Calu3 (cell line): ENCODE measurements at regions not wholly inside any gene's neighbourhood (a gene's known extent, or its start where the extent isn't known, plus 50 kb on each side); places are given as distances from the start of the nearest gene placed in this dataset.

Source experiments
- BruUV-seq: library from RNA; stranded (reverse); fragments of 400-500 nt; replicated peaks from 2 replicates; lab custom pipeline; 2021; lab: Mats Ljungman, UMichigan
- CTCF ChIA-PET: fragments of 300-600 bp; sonication (Branson Sonifier 250); formaldehyde crosslinking; loops from one replicate; lab custom pipeline; 2022; ENCODE audit warnings: antibody characterized with exemption; lab: Charles Lee
- DNase-seq: peaks from one replicate; pipeline ENCODE4 v3.0.0; 2022
- H3K27ac Mint-ChIP-seq: one replicate; pipeline ENCODE4 v1.8.0; 2022; ENCODE audit warnings: mixed read lengths; ENCODE audit not compliant: unreplicated experiment
- H3K27me3 Mint-ChIP-seq: one replicate; pipeline ENCODE4 v1.8.0; 2022; ENCODE audit warnings: mixed read lengths; ENCODE audit not compliant: unreplicated experiment
- H3K36me3 Mint-ChIP-seq: one replicate; pipeline ENCODE4 v1.8.0; 2022; ENCODE audit warnings: mild to moderate bottlenecking, moderate library complexity, mixed read lengths; ENCODE audit not compliant: insufficient read depth, unreplicated experiment
- H3K4me1 Mint-ChIP-seq: one replicate; pipeline ENCODE4 v1.8.0; 2022; ENCODE audit warnings: mild to moderate bottlenecking, low read depth, mixed read lengths; ENCODE audit not compliant: unreplicated experiment
- H3K4me3 Mint-ChIP-seq: one replicate; pipeline ENCODE4 v1.8.0; 2022; ENCODE audit warnings: mild to moderate bottlenecking, low read depth, moderate library complexity, mixed read lengths; ENCODE audit not compliant: unreplicated experiment
- H3K9me3 Mint-ChIP-seq: one replicate; pipeline ENCODE4 v1.8.0; 2022; ENCODE audit warnings: low read depth, mixed read lengths; ENCODE audit not compliant: unreplicated experiment
- CTCF ChIP-seq: fragments of 200-600 bp; IDR thresholded peaks from one replicate; pipeline ENCODE4 v1.8.0; 2022; ENCODE audit warnings: antibody characterized with exemption; ENCODE audit not compliant: unreplicated experiment
- intact Hi-C: fragments of 100-400 bp; cut with micrococcal nuclease; formaldehyde crosslinking; loops from one replicate; pipeline ENCODE4 v1.10.0; 2022; ENCODE audit not compliant: unreplicated experiment

DNA sequence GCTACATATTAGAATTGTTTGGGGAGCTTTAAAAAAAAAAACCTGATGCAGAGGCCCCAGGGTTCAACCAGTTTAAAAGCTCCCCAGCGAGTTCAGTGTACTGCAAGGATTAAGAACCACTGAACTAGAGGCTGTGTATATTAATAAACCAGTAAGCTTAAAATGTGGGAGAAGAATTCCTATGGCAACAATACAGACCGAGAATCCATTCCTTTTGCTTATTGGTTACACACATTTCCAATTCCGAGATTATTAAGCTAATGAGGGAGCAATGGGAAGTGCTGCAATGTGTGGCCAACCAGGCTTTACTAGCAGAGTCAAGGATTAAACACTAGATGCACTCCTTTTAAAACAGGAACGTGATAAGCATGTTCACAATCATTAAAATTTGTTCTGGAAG, 204.4 kb downstream of the TDRD15 start:
- H3K4me3 Mint-ChIP-seq: no peak overlapping the region
- intact Hi-C loops: no loop called here
- CTCF ChIA-PET: interaction anchor here (0.6 kb wide), 1 partner anchor 10 kb away, joined by 3 read pairs; no protein-coding TSS in a partner anchor

GRCh38 chr2:21330786-21331391, 207.1 kb downstream of the TDRD15 start:
- Mint-ChIP-seq H3K27ac (no peak overlapping the region), H3K9me3 (peaks cover 3% of the 10 kb centered on the region), H3K4me3 (no peak overlapping the region), H3K4me1 (no peaks in the 10 kb centered on the region), H3K27me3 (no peaks in the 10 kb centered on the region), H3K36me3 (no peaks in the 10 kb centered on the region)
- intact Hi-C loops: no loop called here
- no peak for DNase-seq
- no TSS peak for BruUV-seq
- CTCF ChIA-PET: no interaction called here
- no peak for TF ChIP-seq CTCF

More for the DNA sequence above, 204.4 kb downstream of the TDRD15 start:
- DNase-seq: no peak
- no peak for TF ChIP-seq CTCF
- BruUV-seq: no TSS peak
- Mint-ChIP-seq H3K9me3 (no peaks in the 10 kb centered on the region), H3K4me1 (no peaks in the 10 kb centered on the region), H3K36me3 (no peaks in the 10 kb centered on the region), H3K27me3 (no peaks in the 10 kb centered on the region), H3K27ac (no peak overlapping the region)

DNA sequence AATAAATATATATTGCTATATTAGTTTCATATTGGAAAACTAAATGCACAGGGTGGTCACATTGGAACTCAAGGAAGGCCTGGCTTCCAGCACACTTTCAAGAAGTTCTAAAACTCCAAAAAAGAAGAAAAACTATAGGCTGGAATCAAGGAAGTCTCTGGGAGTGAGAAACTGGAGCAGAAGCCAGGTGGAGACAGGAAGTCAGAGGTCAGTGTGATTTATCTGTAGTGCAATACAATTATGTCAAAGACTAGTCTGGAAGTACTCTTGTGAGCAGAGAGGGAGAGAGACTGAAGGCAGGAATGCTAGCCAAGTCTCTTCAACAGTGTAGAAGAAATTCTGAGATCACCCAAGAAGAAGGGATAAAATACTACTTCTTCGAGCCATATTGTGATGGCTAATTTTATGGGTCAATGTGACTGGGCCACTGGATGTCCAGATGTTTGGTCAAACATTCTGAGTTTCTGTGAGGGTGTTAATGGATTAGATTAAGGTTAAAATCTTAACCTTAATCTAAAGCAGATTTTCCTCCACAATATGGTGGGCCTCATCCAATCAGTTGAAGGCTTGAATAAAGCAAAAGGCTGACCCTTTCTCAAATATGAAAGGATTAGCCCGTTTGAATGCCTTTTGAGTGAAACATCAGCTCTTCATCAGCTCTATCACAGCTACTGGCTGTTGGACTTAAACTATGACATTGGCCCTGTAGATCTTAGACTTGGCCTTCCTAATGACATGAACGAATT, 208.0 kb downstream of the TDRD15 start:
- intact Hi-C loops: no loop called here
- no TSS peak for BruUV-seq
- H3K27ac Mint-ChIP-seq: no peak overlapping the region
- H3K4me1 Mint-ChIP-seq: no peaks in the 10 kb centered on the region
- H3K27me3 Mint-ChIP-seq: no peaks in the 10 kb centered on the region
- TF ChIP-seq CTCF: no peak
- DNase-seq: no peak
- H3K4me3 Mint-ChIP-seq: no peak overlapping the region
- peaks cover 3% of the 10 kb centered on the region for H3K9me3 Mint-ChIP-seq
- CTCF ChIA-PET: no interaction called here
- H3K36me3 Mint-ChIP-seq: no peaks in the 10 kb centered on the region

DNA sequence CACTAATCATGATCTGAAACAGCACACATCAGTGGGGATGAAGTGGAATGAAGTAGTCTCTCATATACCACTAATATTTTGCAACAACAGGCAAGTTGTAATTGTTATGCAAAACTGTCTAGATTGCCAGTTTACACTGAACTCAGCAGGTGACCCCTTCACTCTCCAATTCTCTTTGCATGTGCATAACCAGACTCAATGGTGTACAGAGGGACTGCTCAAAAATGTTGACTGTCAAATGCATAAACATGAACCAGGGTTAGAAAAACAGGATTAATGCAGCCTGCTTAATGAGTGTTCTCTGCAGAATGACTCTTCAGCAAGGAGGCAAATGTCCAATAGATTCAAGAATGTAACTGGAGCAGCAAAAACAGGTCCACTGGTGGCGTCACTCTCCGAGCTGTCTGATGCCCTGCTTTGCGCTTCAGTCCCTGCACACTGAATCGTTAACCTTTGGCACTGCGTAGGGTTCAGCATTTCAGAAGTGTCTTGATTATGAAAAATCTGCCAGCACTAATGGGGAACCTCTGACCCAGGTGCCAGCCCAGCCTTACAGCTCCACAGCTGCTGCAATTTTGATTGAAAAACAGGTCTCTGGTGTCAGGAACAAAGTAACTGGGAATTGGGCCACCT, 209.3 kb downstream of the TDRD15 start:
- BruUV-seq: no TSS peak
- Mint-ChIP-seq H3K9me3 (peaks cover 3% of the 10 kb centered on the region), H3K36me3 (no peaks in the 10 kb centered on the region), H3K27ac (no peak overlapping the region), H3K4me1 (no peaks in the 10 kb centered on the region), H3K27me3 (no peaks in the 10 kb centered on the region), H3K4me3 (no peak overlapping the region)
- TF ChIP-seq CTCF: no peak
- CTCF ChIA-PET: no interaction called here
- no peak for DNase-seq
- intact Hi-C loops: no loop called here
